T-helper 1 cell (primary cell): ENCODE measurements at regions not wholly inside any gene's neighbourhood (a gene's known extent, or its start where the extent isn't known, plus 50 kb on each side); places are given as distances from the start of the nearest gene placed in this dataset.

Source experiments
- DNase-seq, 5 donors: peaks; one replicate each; pipeline ENCODE4 v3.0.0-alpha.2; 2012 to 2020

DNA sequence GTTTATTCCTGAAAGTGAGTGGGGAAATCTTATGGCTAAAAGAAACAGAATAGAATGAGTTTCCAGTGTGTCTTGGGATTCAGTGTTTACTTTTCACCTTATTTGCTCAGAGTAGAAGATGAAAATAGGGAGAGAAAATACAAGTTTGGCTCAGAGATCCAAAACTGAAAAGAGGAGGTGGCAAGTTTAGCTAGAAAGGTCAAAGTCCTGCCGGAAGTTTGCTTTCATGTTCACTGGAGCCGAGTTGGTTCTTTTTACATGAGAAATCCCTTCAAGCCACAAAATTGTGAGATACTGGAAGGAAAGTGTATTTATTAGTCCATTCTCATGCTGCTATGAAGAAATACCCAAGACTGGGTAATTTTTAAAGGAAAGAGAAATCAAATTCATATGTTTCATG lies 604.6 kb downstream of the MRPL39 start:
- no peak for DNase-seq

DNA sequence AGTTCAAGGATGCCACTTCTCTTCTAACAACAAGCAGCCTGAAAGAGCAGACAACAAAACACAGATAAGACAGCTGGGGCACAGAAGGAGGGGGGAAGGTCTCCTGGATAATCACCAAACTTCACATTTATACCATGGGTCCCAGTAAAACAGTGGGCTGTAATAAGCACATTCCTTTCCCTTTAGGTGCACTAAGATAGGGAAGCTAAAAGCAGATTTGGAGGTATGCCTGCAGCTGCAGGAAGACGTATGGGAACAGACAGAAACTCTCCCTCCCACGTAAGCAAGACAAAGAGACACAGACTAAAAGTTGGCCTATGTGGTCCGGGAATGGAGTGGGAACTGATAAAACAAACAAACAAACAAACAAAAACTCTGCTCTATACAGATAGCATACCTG lies 612.1 kb downstream of the MRPL39 start:
- DNase-seq = no peak

DNA sequence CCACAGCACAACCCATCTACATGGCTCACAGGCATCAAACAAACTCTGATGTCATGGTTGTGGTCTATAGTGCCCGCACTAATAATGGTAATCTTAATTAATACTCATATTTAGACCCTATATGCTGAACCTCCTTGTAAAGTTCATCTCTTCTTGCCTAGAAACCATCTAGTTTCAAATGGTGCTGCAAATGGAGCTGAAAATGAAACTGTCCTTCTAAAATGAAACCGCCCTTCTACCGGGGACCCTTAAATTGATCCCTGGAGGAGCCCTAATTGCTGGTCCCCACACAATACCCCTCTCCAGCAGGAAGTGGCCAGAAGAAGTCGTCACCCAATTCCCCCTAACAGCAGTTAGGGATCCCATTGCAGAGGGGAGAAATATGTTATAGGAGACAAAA lies 612.6 kb downstream of the MRPL39 start:
- no peak for DNase-seq

DNA sequence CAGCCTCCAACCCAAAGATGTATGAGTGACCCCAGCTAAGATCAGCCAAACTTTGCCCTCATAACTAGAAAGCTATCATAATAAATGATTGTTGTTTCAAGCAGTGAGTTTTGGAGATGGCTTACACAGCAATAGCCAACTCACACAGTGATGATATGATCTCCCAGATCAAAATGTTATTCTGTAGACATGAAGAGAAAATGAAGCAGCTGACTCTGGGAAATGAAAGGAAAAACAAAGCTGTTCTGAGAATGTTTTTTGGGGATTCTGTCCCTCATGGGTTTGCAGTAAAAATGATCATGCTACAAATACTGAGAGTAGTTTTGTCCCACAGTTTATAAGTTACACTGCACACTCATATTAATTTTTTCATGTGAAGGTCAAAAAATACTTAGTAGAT lies 617.8 kb downstream of the MRPL39 start:
- DNase-seq = no peak

DNA sequence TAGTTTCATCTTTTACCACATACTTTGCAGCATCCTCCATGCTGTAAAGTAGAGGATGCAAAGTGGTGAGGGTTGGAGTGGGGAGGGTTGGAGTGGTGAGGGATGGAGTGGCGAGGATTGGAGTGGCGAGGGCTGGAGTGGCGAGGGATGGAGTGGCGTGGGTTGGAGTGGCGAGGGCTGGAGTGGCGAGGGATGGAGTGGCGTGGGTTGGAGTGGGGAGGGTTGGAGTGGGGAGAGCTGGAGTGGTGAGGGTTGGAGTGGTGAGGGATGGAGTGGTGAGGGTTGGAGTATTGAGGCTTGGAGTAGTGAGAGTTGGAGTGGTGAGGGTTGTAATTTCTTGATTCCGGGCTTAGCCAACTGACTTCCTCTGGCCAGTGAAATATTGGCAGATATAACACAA lies 618.3 kb downstream of the MRPL39 start:
- DNase-seq = no peak

DNA sequence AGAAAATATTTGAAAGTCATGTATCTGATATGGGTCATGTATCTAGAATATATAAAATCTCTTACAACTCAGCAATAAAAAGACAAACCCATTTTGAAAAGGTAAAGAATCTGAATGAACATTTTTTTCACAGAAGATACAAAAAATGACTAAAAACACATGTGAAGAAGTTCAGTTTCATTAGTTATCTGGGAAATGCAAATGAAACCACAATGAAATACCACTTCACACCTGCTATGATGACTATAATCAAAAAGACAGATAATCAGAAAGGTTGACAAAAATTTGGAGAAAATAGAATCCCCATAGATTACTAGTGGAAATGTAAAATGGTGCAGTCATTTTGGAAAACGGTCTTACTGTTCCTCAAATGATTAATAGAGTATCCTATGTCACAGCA lies 631.0 kb downstream of the MRPL39 start:
- no peak for DNase-seq

DNA sequence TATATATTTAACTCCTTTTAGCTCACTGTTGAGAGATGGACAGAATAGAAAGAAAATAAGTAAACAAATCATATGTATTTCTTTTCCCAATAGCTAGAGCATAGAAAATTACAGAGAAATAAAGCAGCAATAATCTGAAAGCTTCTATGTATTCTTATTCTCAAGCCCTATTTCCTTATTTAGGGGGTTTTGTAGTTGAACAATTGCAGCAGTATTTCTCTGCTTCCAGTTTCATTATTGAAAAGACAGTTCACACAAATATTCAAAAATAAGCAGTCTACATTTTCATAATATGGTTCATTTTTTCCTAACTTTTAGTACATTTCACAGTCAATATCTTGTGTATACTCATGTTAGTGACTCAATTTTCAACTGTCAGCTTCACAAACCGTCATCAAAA lies 638.2 kb downstream of the MRPL39 start:
- no peak for DNase-seq

DNA sequence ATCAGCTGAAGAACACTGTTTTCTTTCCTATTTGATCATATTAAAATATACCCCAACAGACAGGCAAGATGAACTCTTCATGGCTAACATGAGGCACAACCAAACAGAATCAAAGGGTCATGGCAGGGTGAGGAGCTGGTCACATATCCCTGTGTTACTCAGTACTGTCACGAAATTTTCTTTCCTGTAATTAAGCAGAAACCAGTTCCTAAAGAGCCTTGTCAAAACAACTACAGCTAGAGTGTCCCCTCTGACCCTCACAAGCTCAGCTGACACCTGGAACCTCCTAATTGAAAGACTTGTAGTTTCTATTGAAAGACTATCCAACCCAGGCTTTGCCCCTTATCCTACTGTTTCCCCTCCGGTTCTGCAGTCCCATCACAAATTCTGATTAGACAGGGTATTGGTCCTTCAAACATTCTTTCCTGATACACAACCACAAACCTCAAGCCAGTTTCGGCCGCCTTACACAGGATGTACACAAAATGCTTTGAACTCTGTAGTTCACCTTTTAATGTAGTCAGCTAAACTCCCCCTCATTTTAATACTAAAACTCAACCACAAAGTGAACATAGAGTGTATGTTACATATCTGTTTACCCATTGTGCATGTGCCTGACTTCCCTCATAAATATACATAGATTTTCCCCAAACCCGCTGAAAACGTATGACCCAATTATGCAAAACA lies 651.9 kb downstream of the MRPL39 start:
- DNase-seq = peak in 1 of 5 donors; percentile 15

DNA sequence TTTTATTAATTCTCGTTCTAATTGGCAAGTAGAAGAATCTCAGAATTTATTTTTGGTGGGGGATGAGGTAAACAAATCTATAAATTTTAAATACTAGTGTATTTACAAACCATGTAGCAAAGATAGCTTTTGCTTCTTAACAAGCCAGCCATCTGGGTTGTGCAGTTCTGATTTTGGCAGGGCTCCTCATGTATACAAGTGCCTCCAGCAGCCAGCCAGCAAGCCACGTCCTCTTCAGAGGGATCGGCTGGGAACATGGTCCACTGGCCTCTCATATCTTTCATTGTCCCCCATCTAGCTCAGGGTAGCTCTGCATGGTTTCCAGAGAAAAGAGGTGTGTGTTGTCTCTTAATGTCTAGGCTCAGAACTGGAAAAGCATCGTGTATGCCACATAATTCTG lies 659.1 kb downstream of the MRPL39 start:
- DNase-seq = no peak

DNA sequence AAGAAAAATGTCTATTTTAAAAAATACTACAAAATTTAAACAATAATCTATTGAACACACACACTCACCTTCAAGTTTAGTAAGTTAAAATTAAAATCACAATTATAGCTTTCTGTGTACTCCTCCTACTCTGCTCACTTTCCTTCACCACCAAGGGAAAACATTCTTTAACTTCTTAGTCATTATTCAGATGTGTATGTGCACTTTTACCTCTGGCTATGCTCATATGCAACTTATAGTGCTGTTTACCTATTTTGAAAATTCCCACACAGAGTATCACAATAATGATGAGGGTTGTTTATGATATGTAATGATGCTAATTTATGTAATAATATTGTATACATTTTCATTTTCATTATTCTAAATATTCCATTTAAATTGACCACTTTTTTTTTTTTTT lies 661.4 kb downstream of the MRPL39 start:
- no peak for DNase-seq

DNA sequence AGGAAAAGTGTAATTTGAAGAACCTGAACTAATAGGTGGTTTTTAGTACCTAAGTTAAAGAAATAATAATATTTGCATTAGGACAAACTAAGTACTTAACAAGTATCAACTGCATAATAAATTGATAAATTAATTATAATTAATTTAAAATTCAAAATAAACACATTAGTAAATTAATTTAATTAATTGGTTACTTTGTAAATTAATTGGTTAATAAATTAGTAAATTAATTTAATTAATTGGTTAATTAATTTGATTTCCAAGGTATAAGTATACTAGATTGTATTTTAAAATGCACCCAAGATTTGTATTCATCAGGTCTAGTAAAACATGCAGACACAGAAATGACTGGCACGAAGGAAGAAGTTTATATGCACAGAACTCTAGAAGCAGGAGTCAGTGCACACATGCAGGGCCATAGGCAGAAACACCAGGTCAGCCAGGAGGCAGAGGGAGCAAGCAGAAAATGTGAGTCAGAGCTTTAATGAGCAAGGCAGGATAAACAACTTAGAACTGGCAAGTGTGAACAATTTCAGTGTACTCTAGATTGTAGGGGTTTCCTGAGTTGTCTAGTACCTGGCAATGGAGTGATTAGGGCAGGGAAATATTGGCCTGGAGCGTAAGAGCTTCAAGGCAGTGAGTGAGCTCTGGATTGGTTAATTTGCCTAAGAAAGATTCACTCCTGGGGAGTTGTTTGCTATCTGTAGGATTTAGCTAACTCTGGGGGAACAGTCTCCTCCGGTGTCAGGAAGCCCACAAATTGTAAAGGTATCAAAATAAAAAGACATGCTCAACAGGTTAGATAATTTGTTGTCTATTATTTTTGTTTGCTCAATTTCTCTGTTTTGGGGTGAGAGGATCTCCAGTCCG lies 665.7 kb downstream of the MRPL39 start:
- no peak for DNase-seq

DNA sequence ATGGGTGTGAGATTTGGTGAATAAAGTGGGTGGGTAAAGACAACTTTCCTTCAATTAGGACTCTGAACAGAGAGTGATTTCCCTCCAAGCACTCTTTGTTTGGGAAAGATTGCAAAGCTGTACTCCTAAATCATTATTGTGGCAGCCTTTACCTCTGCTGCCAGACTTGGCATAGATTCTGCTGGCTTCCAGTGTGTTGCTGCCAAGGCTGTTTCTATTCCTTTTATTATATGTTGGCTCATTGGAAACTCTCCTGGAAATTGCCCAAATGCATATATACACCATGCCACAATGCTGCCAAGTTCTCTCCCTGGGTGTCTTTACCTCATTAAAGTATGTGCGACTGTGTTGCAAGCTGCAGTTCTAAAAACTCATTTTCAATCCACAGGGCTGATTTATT lies 668.0 kb downstream of the MRPL39 start:
- DNase-seq = no peak

DNA sequence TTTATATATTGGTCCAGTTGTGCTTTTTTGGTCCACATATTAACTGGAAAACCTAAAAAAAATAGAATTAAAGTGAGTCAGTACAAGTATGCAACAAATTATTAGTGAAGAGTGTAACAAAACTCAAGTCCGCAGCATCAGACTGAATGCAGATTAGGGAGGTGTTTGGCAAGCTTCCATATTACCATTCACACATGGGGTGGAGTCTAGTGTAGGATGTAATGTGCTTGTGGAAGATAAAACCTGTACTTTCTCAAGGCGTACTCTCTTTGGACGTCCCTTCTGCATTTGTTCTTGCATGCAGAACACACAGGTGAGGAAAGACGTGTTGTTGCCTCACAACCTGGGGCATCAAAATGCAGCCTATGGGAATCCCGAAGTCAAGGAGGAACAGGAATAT lies 668.7 kb downstream of the MRPL39 start:
- no peak for DNase-seq

DNA sequence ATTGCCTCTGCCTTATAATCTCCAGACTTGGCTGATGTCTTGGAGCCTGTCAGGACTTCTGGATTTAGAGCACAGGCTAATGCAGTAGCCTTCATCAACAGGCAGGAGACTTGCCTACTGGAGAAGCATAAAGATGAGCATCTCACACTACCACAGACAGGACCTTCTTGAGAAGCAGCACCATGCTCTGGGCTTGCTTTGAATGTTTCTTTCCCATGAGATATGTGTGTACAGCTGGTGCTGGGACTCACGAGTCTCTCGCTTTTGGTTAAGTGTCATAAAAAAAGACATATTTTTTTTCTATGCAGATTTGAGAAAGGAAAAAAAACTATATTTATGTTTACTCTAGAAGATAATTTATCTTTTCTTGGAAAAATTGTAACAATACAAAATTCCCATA lies 671.3 kb downstream of the MRPL39 start:
- no peak for DNase-seq

DNA sequence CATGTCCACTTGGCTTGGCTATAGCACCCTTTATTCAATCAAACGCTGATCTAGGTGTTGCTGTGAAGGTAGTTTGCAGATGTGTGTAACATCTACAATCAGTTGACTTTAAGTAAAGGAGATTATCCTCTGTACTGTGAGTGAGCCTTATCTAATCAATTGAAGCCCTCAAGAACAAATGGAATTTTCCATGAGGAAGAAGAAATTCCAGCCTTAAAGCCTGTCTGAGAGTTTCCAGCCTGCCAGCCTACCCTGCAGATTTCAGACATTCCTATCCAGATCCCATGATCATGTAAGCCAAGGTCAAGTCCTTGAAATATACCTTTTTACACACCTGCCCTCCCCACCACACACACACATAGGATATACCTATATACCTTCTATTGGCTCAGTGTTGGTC lies 696.7 kb downstream of the MRPL39 start:
- DNase-seq = no peak

DNA sequence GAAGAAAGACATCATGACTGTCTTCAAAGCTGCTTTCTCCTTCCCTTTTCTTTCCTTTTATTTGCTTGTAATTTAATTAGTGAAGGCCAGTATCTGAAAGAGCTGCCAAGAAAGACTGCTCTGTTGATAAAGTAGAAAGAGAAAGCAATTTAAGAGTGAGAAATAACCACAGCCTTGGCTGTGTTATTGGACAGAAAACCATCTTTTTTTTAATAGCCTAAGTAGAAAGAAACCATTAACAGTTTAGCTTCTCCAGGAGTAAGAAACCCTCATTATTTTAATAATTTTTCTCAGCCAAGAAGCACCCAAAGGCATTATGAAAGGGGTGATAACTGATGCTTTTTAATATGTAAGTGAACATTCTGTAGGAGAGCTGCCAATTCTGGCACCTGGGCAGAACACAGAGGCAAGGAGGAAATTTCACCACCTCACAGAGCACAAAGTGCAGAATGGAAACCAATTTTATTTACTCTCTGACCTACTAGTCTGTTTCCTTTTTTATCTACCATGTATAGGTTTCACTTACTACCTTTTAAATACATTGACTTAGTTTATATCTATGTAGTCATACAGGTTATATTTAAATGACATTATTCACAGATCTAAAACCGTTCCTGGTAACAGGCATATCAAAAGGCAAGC lies 703.2 kb downstream of the MRPL39 start:
- no peak for DNase-seq

DNA sequence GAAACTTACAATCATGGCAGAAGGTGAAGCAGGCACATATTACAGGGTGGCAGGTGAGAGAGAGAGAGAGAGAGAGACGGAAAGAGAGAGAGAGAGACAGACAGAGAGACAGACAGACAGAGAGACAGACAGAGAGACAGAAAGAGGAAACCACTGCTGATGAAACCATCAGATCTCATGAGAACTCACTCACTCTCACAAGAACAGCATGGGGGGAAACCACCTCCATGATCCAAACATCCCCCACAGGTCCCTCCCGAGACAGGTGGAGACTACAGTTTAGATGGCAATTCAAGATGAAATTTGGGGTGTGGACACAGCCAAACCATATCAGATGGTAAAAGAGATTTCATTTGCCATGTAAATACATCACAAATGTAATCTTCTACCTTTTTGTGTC lies 708.1 kb downstream of the MRPL39 start:
- DNase-seq = no peak

DNA sequence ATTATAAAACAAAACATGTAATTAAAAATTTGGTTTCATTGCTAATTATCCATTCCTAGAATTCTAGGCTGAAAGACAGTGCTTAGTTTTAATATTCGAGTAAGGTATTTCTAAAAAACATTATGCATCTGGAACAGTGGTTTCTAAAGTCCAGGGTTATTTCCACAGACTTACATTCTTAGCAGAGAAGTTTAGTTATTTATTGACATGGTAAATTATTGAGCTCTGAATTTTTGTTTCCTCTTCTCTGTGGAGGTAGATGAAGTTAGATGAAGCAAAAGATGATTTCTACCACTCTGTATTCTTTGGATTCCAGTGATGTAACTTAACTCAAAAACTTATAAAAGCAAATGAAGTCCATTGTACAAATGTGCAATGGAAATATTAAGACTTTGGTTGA lies 709.4 kb downstream of the MRPL39 start:
- DNase-seq = no peak

DNA sequence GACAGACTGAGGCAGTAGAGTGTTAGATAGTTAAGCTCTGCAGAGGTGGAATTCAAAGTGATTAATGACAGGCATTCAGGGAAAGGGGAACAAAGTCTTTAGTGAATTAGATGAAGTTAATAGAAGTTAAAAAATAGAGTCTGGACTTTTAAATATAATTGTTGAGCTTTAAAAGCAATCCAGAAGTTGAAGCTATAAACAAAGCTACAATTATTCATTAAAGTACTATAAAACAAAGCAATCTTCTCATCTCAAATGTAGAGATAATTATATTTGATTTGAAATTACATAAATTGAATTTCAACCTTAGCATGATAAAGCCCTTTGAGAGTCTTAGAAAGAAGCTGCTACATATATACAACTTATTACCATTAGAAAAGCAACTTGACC lies 710.6 kb downstream of the MRPL39 start:
- no peak for DNase-seq

DNA sequence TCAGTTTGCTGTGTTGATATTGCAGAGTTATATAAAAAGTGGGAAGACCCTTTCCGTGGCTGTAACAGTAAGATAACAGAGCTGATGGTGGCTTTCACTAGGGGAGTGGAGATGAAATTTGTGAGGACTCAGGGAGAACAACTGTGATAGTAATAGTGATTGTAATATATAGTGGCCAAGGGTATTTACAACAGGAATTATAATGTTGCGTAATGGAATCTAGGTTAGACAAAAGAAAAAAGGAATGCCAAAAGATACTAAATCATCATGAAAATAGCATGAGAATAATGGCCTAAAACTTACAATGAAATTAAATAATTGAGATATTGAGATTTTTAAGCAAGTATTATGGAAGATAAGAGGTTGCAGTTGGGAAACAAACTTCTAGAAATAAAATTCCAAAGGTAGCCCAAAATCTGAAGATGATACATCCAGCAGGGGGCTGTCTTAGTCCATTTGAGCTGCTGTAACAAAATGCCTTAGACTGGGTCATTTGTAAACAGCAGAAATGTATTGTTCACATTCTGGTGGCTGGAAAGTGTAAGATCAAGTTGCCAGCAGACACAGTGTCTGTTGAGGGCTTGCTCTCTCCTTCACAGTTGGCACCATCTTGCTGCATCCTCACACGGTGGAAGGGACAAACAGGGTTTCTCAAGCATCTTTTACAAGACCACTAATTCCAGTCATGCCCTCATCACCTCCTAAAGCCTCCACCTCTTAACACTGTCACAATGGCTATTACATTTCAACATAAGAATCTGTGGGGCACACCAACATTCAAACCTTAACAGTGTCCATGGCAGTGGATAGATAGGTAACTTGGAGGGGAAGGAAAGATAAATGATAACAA lies 711.2 kb downstream of the MRPL39 start:
- DNase-seq = no peak

DNA sequence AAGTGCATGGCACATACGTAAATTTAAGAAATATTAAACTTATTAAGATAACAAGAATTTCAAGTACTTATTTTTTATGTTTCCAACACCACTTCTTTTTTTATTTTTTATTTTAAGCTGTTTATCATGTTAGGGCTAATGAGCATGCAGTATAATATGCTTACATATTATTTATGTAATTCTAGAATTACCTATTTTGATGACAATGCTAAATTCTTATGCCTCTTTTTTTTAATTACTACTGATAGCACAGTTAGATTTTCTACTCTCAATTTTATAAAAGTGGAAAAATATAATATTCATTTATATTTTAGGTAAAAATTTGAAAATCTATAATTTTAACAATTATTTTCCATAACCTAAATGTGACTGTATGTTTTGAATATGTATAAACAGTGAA lies 713.0 kb downstream of the MRPL39 start:
- DNase-seq = no peak

DNA sequence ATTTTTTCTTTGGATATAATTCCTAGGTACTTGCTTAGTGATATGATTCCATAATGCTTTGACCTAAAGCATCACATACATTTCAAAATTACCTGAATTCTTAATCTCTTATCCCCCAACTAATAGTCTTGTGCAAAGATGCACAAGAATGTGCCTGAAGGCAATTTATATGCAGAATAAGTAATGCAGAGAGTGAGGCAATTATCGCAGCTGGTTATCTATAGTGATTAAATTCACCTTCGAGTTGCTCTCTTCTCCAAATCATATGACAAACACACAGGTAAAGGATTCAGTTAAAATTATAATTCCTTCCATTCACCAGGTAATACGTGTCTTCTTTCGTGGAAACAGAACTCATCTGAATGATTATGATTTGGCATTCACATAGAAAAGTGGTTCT lies 717.3 kb downstream of the MRPL39 start:
- no peak for DNase-seq

DNA sequence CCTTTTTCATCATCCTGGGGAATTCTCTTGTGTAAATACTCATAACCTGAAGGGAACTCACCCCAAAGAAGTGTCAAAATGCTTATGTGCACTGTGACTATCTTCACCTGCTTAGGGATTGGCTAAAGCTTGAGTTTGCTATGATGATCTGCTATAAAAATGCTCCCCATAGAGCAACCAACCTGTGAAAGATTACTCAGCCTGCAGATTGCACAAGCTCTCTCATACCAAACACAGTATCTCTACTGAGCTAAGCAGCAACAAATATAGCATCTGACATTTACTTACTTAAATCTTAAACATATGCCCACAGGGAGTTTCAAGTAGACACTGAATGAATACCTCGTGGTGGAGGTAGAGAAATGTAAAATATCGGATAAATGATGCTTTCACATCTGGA lies 725.8 kb downstream of the MRPL39 start:
- DNase-seq = no peak
